PC-9 (cell line): ENCODE measurements at regions not wholly inside any gene's neighbourhood (a gene's known extent, or its start where the extent isn't known, plus 50 kb on each side); places are given as distances from the start of the nearest gene placed in this dataset.

Source experiments
- EZH2 ChIP-seq: fragments of 200-600 bp; sonication (generic); IDR thresholded peaks from 2 replicates; pipeline ENCODE4 v1.8.0; 2017; ENCODE audit warnings: antibody characterized with exemption, low read depth
- TF ChIP-seq, protein P1 (sequence below): fragments of 200-600 bp; sonication (generic); conservative IDR thresholded peaks from 2 replicates; pipeline ENCODE4 v1.6.1; 2017; ENCODE audit warnings: mixed run types, antibody characterized with exemption, mild to moderate bottlenecking, moderate library complexity

DNA sequence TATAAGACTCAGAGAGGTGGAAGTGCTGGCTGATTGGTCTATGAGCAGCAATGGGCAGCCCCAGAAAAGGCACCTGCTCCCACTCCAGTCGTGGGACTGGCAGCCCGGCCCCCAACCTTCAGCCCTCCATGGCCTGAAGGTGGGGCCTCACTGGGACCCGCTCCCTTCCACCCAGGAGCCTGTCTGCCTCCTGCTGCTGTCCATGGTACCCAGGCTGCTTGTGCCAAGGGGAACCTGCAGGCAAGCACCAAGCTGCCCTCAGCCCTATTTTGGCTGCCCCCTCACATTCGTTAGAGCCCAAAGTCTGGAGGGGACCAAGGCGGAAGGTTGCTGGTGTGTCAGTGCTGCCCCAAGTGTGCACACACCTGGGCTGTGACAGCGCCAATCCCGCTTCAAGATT, 2304.9 kb downstream of the PCDH9 start:
- TF ChIP-seq, protein P1, sequence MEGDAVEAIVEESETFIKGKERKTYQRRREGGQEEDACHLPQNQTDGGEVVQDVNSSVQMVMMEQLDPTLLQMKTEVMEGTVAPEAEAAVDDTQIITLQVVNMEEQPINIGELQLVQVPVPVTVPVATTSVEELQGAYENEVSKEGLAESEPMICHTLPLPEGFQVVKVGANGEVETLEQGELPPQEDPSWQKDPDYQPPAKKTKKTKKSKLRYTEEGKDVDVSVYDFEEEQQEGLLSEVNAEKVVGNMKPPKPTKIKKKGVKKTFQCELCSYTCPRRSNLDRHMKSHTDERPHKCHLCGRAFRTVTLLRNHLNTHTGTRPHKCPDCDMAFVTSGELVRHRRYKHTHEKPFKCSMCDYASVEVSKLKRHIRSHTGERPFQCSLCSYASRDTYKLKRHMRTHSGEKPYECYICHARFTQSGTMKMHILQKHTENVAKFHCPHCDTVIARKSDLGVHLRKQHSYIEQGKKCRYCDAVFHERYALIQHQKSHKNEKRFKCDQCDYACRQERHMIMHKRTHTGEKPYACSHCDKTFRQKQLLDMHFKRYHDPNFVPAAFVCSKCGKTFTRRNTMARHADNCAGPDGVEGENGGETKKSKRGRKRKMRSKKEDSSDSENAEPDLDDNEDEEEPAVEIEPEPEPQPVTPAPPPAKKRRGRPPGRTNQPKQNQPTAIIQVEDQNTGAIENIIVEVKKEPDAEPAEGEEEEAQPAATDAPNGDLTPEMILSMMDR = no peak
- TF ChIP-seq EZH2 = no peak
